ENCODE measurements at regions not wholly inside any gene's neighbourhood (a gene's known extent, or its start where the extent isn't known, plus 50 kb on each side); places are given as distances from the start of the nearest gene placed in this dataset.

GRCh38 chrX:3962511-3963311 is 249.3 kb upstream of the PRKX start:
- TF ChIP-seq POLR2AphosphoS5 (IDR thresholded peaks at IDR 0.05), result no peak
- TF ChIP-seq POLR2A (IDR thresholded peaks at IDR 0.05; ENCODE audit: low read depth), result no peak
- TF ChIP-seq CTCF (IDR thresholded peaks at IDR 0.05), result peak; percentile 25 to 48 (median 35)
- TF ChIP-seq EP300 (IDR thresholded peaks at IDR 0.05), result no peak
